Coronary artery (tissue), 2 donors: ENCODE measurements at regions not wholly inside any gene's neighbourhood (a gene's known extent, or its start where the extent isn't known, plus 50 kb on each side); places are given as distances from the start of the nearest gene placed in this dataset.

Experiments
- DNase-seq: peaks from one replicate; pipeline ENCODE4 v3.0.0-alpha.2; 2017; ENCODE audit warnings: low spot score
- H3K27ac ChIP-seq, 2 donors: fragments of 200-600 bp; sonication (generic); one replicate each; pipeline ENCODE4 v1.5.1; 2016 to 2019
- H3K4me3 ChIP-seq: fragments of 200-600 bp; sonication (generic); 2 replicates; pipeline ENCODE4 v1.5.1; 2016; ENCODE audit warnings: mild to moderate bottlenecking, moderate library complexity
- CTCF ChIP-seq: fragments of 200-600 bp; sonication (generic); IDR thresholded peaks from one replicate; pipeline ENCODE4 v1.5.1; 2019; ENCODE audit warnings: antibody characterized with exemption

- DNase-seq: no peak
- Histone ChIP-seq H3K4me3 (no peak overlapping the region), H3K27ac (no peak overlapping the region)
Observed at GRCh38 chr4:4690854-4691253, 149.0 kb upstream of the STX18 start.

GRCh38 chr4:4689694-4690440 is 148.0 kb upstream of the STX18 start:
- no peak overlapping the region for H3K27ac ChIP-seq
- no peak for TF ChIP-seq CTCF
- no peak overlapping the region for H3K4me3 ChIP-seq
- DNase-seq: no peak

More at GRCh38 chr4:4690854-4691253, 149.0 kb upstream of the STX18 start:
- TF ChIP-seq CTCF: no peak

- H3K27ac ChIP-seq: no peak overlapping the region
- no peak overlapping the region for H3K4me3 ChIP-seq
- TF ChIP-seq CTCF: no peak
- no peak for DNase-seq
Observed at GRCh38 chr4:4687935-4688727, 146.3 kb upstream of the STX18 start.

- Histone ChIP-seq H3K4me3 (no peak overlapping the region), H3K27ac (no peak overlapping the region)
- no peak for TF ChIP-seq CTCF
- no peak for DNase-seq
Observed at GRCh38 chr4:4687100-4687499, 145.3 kb upstream of the STX18 start.

- no peak for TF ChIP-seq CTCF
- H3K27ac ChIP-seq: no peak overlapping the region
- DNase-seq: no peak
- H3K4me3 ChIP-seq: no peak overlapping the region
Observed at GRCh38 chr4:4685810-4686795, 144.3 kb upstream of the STX18 start.

GRCh38 chr4:4681653-4682052 is 139.8 kb upstream of the STX18 start:
- no peak for TF ChIP-seq CTCF
- no peak overlapping the region for H3K4me3 ChIP-seq
- H3K27ac ChIP-seq: no peak overlapping the region

More at GRCh38 chr4:4681653-4682052, 139.8 kb upstream of the STX18 start:
- no peak for DNase-seq
